NCI-H1417 treated with DMSO at 0.1 percent for 48 hours (cell line): ENCODE measurements at regions not wholly inside any gene's neighbourhood (a gene's known extent, or its start where the extent isn't known, plus 50 kb on each side); places are given as distances from the start of the nearest gene placed in this dataset.
A peak's percentile ranks its signal among the peaks of the same experiment; 100 is the strongest.
"Not testable (repeated sequence)": the region's sequence is repeated elsewhere in the genome, so short reads cannot be mapped to it uniquely, and the experiment has no call there.

Experiments used
- DNase-seq: peaks from one replicate; lab custom pipeline; 2025; lab: John Stamatoyannopoulos, UW

GRCh38 chr3:34109846-34110245 lies 311.4 kb downstream of the PDCD6IP start:
- DNase-seq: no peak

- no peak for DNase-seq
These were observed 312.9 kb downstream of the PDCD6IP start for GRCh38 chr3:34111361-34111760.

GRCh38 chr3:34112261-34112660 lies 313.8 kb downstream of the PDCD6IP start:
- not testable (repeated sequence) for DNase-seq

GRCh38 chr3:34131091-34131490 lies 332.7 kb downstream of the PDCD6IP start:
- no peak for DNase-seq

- DNase-seq: no peak
These were observed 333.8 kb downstream of the PDCD6IP start for GRCh38 chr3:34132069-34132692.

GRCh38 chr3:34139566-34139965 lies 341.1 kb downstream of the PDCD6IP start:
- no peak for DNase-seq

GRCh38 chr3:34140616-34141015 lies 342.2 kb downstream of the PDCD6IP start:
- DNase-seq: no peak

GRCh38 chr3:34141841-34142337 lies 343.5 kb downstream of the PDCD6IP start:
- no peak for DNase-seq

GRCh38 chr3:34145796-34146195 lies 347.4 kb downstream of the PDCD6IP start:
- DNase-seq: no peak

- DNase-seq: no peak
These were observed 348.2 kb downstream of the PDCD6IP start for GRCh38 chr3:34146596-34146995.

- DNase-seq: no peak
These were observed 352.6 kb downstream of the PDCD6IP start for GRCh38 chr3:34150992-34151391.

- DNase-seq: no peak
These were observed 354.2 kb downstream of the PDCD6IP start for GRCh38 chr3:34152656-34153055.

GRCh38 chr3:34155108-34155507 lies 356.7 kb downstream of the PDCD6IP start:
- DNase-seq: no peak

GRCh38 chr3:34155666-34156065 lies 357.2 kb downstream of the PDCD6IP start:
- no peak for DNase-seq

GRCh38 chr3:34157491-34157890 lies 359.1 kb downstream of the PDCD6IP start:
- no peak for DNase-seq

GRCh38 chr3:34159613-34160420 lies 361.4 kb downstream of the PDCD6IP start:
- no peak for DNase-seq

- not testable (repeated sequence) for DNase-seq
These were observed 371.2 kb downstream of the PDCD6IP start for GRCh38 chr3:34169636-34170035.

- peak; percentile 21 for DNase-seq
These were observed 376.3 kb downstream of the PDCD6IP start for GRCh38 chr3:34174740-34175139.

GRCh38 chr3:34175636-34176176 lies 377.3 kb downstream of the PDCD6IP start:
- DNase-seq: peak; percentile 17

GRCh38 chr3:34176723-34177122 lies 378.3 kb downstream of the PDCD6IP start:
- DNase-seq: no peak

- no peak for DNase-seq
These were observed 380.0 kb downstream of the PDCD6IP start for GRCh38 chr3:34178415-34178814.

GRCh38 chr3:34179716-34180115 lies 381.3 kb downstream of the PDCD6IP start:
- no peak for DNase-seq

GRCh38 chr3:34180532-34180931 lies 382.1 kb downstream of the PDCD6IP start:
- DNase-seq: no peak
